ENCODE measurements at regions not wholly inside any gene's neighbourhood (a gene's known extent, or its start where the extent isn't known, plus 50 kb on each side); places are given as distances from the start of the nearest gene placed in this dataset.

GRCh38 chr14:49050822-49051221, 535.4 kb downstream of the RPS29 start:
- TF ChIP-seq CTCF (IDR thresholded peaks at IDR 0.05; ENCODE audit: unreplicated experiment) = no peak
- DNase-seq (ENCODE audit: low spot score in 2 of 2, unreplicated experiment in 2 of 2) = no peak
- Mint-ChIP-seq H3K4me3 (no peak overlapping the region), H3K4me1 (peaks cover 12% of the 10 kb centered on the region), H3K27ac (no peak overlapping the region), H3K27me3 (ENCODE audit: low read depth) (peaks cover 1% of the 10 kb centered on the region), H3K36me3 (no peaks in the 10 kb centered on the region), H3K9me3 (peaks cover 4% of the 10 kb centered on the region)

- peaks cover 4% of the 10 kb centered on the region for H3K9me3 Mint-ChIP-seq
- DNase-seq (ENCODE audit: low spot score in 2 of 2, unreplicated experiment in 2 of 2) = no peak
- H3K4me1 Mint-ChIP-seq = peaks cover 12% of the 10 kb centered on the region
- no peak overlapping the region for H3K4me3 Mint-ChIP-seq
- H3K27ac Mint-ChIP-seq = no peak overlapping the region
- H3K27me3 Mint-ChIP-seq (ENCODE audit: low read depth) = peaks cover 1% of the 10 kb centered on the region
- no peak for TF ChIP-seq CTCF (IDR thresholded peaks at IDR 0.05; ENCODE audit: unreplicated experiment)
- no peaks in the 10 kb centered on the region for H3K36me3 Mint-ChIP-seq
Observed at GRCh38 chr14:49049711-49050110, 536.5 kb downstream of the RPS29 start.

GRCh38 chr14:49044981-49045380, 541.2 kb downstream of the RPS29 start:
- H3K4me3 Mint-ChIP-seq = no peak overlapping the region
- H3K27ac Mint-ChIP-seq = no peak overlapping the region
- TF ChIP-seq CTCF (IDR thresholded peaks at IDR 0.05; ENCODE audit: unreplicated experiment) = no peak

GRCh38 chr14:49036984-49037516, 549.1 kb downstream of the RPS29 start:
- peaks cover 5% of the 10 kb centered on the region for H3K4me1 Mint-ChIP-seq
- no peaks in the 10 kb centered on the region for H3K27me3 Mint-ChIP-seq (ENCODE audit: low read depth)
- no peak for DNase-seq (ENCODE audit: low spot score in 2 of 2, unreplicated experiment in 2 of 2)

More at GRCh38 chr14:49044981-49045380, 541.2 kb downstream of the RPS29 start:
- H3K4me1 Mint-ChIP-seq = peaks cover 9% of the 10 kb centered on the region
- no peaks in the 10 kb centered on the region for H3K36me3 Mint-ChIP-seq
- peaks cover 1% of the 10 kb centered on the region for H3K27me3 Mint-ChIP-seq (ENCODE audit: low read depth)
- H3K9me3 Mint-ChIP-seq = peaks cover 4% of the 10 kb centered on the region
- no peak for DNase-seq (ENCODE audit: low spot score in 2 of 2, unreplicated experiment in 2 of 2)

GRCh38 chr14:49036266-49036665, 549.9 kb downstream of the RPS29 start:
- H3K27ac Mint-ChIP-seq = no peak overlapping the region

More at GRCh38 chr14:49036984-49037516, 549.1 kb downstream of the RPS29 start:
- Mint-ChIP-seq H3K36me3 (no peaks in the 10 kb centered on the region), H3K4me3 (no peak overlapping the region), H3K9me3 (peaks cover 5% of the 10 kb centered on the region), H3K27ac (peak overlapping the region; percentile 66)
- no peak for TF ChIP-seq CTCF (IDR thresholded peaks at IDR 0.05; ENCODE audit: unreplicated experiment)

More at GRCh38 chr14:49036266-49036665, 549.9 kb downstream of the RPS29 start:
- no peaks in the 10 kb centered on the region for H3K36me3 Mint-ChIP-seq
- peaks cover 5% of the 10 kb centered on the region for H3K9me3 Mint-ChIP-seq
- no peak for DNase-seq (ENCODE audit: low spot score in 2 of 2, unreplicated experiment in 2 of 2)
- peaks cover 5% of the 10 kb centered on the region for H3K4me1 Mint-ChIP-seq
- H3K4me3 Mint-ChIP-seq = no peak overlapping the region
- TF ChIP-seq CTCF (IDR thresholded peaks at IDR 0.05; ENCODE audit: unreplicated experiment) = no peak
- H3K27me3 Mint-ChIP-seq (ENCODE audit: low read depth) = no peaks in the 10 kb centered on the region
